SW 1271 (cell line): ENCODE measurements at regions not wholly inside any gene's neighbourhood (a gene's known extent, or its start where the extent isn't known, plus 50 kb on each side); places are given as distances from the start of the nearest gene placed in this dataset.

Experiments used
- DNase-seq, 2 experiments: peaks; one replicate each; lab custom pipeline; 2025; lab: John Stamatoyannopoulos, UW

- DNase-seq: no peak
These were observed 1444.0 kb downstream of the PCDH18 start for GRCh38 chr4:136088211-136088867.

- no peak for DNase-seq
These were observed 1453.3 kb downstream of the PCDH18 start for GRCh38 chr4:136078976-136079375.

- DNase-seq: no peak
These were observed 1475.5 kb downstream of the PCDH18 start for GRCh38 chr4:136056748-136057147.

GRCh38 chr4:136055360-136055759 is 1476.9 kb downstream of the PCDH18 start:
- no peak for DNase-seq

GRCh38 chr4:136036744-136037143 is 1495.5 kb downstream of the PCDH18 start:
- DNase-seq: no peak

GRCh38 chr4:136032391-136032790 is 1499.9 kb downstream of the PCDH18 start:
- no peak for DNase-seq

- DNase-seq: no peak
These were observed 1506.8 kb downstream of the PCDH18 start for GRCh38 chr4:136025540-136025939.

GRCh38 chr4:136017556-136017955 is 1514.7 kb downstream of the PCDH18 start:
- no peak for DNase-seq

- no peak for DNase-seq
These were observed 1520.1 kb downstream of the PCDH18 start for GRCh38 chr4:136012220-136012619.

- no peak for DNase-seq
These were observed 1522.9 kb downstream of the PCDH18 start for GRCh38 chr4:136009258-136009832.

GRCh38 chr4:136007991-136008390 is 1524.3 kb downstream of the PCDH18 start:
- DNase-seq: no peak

GRCh38 chr4:136002316-136002715 is 1530.0 kb downstream of the PCDH18 start:
- no peak for DNase-seq

- no peak for DNase-seq
These were observed 1530.5 kb downstream of the PCDH18 start for GRCh38 chr4:136001791-136002190.

GRCh38 chr4:136000246-136000645 is 1532.0 kb downstream of the PCDH18 start:
- DNase-seq: no peak

- no peak for DNase-seq
These were observed 1537.9 kb downstream of the PCDH18 start for GRCh38 chr4:135994360-135994759.

GRCh38 chr4:135976860-135977259 is 1555.4 kb downstream of the PCDH18 start:
- no peak for DNase-seq

GRCh38 chr4:135966936-135967335 is 1565.4 kb downstream of the PCDH18 start:
- DNase-seq: no peak

GRCh38 chr4:135963009-135963408 is 1569.3 kb downstream of the PCDH18 start:
- DNase-seq: no peak

GRCh38 chr4:135949931-135950330 is 1582.4 kb downstream of the PCDH18 start:
- DNase-seq: no peak

- DNase-seq: no peak
These were observed 1583.5 kb downstream of the PCDH18 start for GRCh38 chr4:135948797-135949196.

GRCh38 chr4:135941671-135942070 is 1590.6 kb downstream of the PCDH18 start:
- no peak for DNase-seq

GRCh38 chr4:135934026-135934425 is 1598.3 kb downstream of the PCDH18 start:
- DNase-seq: no peak

- DNase-seq: no peak
These were observed 1604.6 kb downstream of the PCDH18 start for GRCh38 chr4:135927651-135928050.

GRCh38 chr4:135921081-135921480 is 1611.2 kb downstream of the PCDH18 start:
- DNase-seq: no peak
